SJCRH30 (cell line): ENCODE measurements at regions not wholly inside any gene's neighbourhood (a gene's known extent, or its start where the extent isn't known, plus 50 kb on each side); places are given as distances from the start of the nearest gene placed in this dataset.

Source experiments
- DNase-seq, 2 experiments: peaks; one replicate each; pipeline ENCODE4 v3.0.0-alpha.2; 2015 to 2020
- H3K27ac ChIP-seq: fragments of 250-450 bp; sonication (Bioruptor Pico); 2 replicates; pipeline ENCODE4 v1.5.1; 2020; ENCODE audit warnings: mild to moderate bottlenecking, moderate library complexity
- H3K27me3 ChIP-seq: fragments of 250-450 bp; sonication (Bioruptor Pico); 2 replicates; pipeline ENCODE4 v1.5.1; 2020; ENCODE audit warnings: mild to moderate bottlenecking, moderate library complexity
- H3K36me3 ChIP-seq: fragments of 250-450 bp; sonication (Bioruptor Pico); 2 replicates; pipeline ENCODE4 v1.5.1; 2020; ENCODE audit warnings: mild to moderate bottlenecking, moderate library complexity
- H3K4me1 ChIP-seq: fragments of 250-450 bp; sonication (Bioruptor Pico); 2 replicates; pipeline ENCODE4 v1.5.1; 2020; ENCODE audit warnings: mild to moderate bottlenecking, moderate library complexity
- H3K4me3 ChIP-seq: fragments of 250-450 bp; sonication (Bioruptor Pico); 2 replicates; pipeline ENCODE4 v1.5.1; 2020; ENCODE audit warnings: mild to moderate bottlenecking, moderate library complexity
- H3K9me3 ChIP-seq: fragments of 250-450 bp; sonication (Bioruptor Pico); replicated peaks from 2 replicates; pipeline ENCODE4 v1.5.1; 2020; ENCODE audit warnings: mild to moderate bottlenecking, moderate library complexity

DNA sequence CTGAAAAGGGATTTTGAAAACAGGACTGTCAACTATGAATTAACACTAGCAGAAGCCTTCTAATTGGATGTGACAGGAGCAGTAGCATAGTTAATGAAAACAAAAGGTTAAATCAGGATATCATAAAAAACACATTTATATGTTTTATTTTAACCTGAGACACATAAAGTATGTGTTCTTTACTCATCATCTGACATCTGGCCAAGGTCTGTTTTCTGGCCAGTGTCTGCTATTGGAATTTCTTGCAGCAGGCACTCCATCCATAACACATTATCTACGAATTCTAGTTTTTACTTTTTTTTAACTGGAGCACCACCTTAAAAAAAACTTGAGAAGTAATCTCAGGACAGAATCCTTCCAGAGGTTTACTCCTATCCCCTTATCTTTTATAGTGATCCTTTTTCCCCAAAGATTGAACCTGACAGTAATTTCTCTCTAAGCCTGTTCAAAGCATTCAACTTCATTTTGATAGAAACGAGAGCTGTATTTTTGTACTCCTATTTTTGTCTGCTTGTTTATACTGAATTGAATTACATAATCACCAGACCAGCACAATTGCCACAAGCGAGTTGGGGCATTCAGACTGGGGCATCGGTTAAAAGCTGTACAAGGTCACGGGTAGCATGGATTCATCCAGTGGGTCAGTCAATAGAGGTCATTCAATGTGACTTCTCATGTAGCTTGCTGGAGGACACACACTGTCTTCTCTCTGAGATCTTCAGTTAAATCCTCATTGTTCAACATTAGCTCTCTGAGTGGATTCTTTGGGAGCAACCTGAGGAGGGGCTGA is 205.6 kb upstream of the CLINT1 start:
- H3K9me3 ChIP-seq, result no peaks in the 10 kb centered on the region
- DNase-seq, result no peak
- H3K27me3 ChIP-seq, result no peaks in the 10 kb centered on the region; the same call in 1 of the 2 replicates
- no peaks in the 10 kb centered on the region for H3K36me3 ChIP-seq
- H3K27ac ChIP-seq, result no peak overlapping the region
- H3K4me1 ChIP-seq, result no peaks in the 10 kb centered on the region
- no peak overlapping the region for H3K4me3 ChIP-seq

GRCh38 chr5:158063052-158063451 is 204.1 kb upstream of the CLINT1 start:
- Histone ChIP-seq H3K27ac (no peak overlapping the region), H3K27me3 (no peaks in the 10 kb centered on the region; the same call in 1 of the 2 replicates), H3K4me3 (no peak overlapping the region), H3K4me1 (no peaks in the 10 kb centered on the region), H3K9me3 (no peaks in the 10 kb centered on the region), H3K36me3 (no peaks in the 10 kb centered on the region)
- no peak for DNase-seq

GRCh38 chr5:158061451-158061850 is 202.5 kb upstream of the CLINT1 start:
- H3K36me3 ChIP-seq, result no peaks in the 10 kb centered on the region
- no peak overlapping the region for H3K4me3 ChIP-seq
- no peak overlapping the region for H3K27ac ChIP-seq
- no peaks in the 10 kb centered on the region for H3K4me1 ChIP-seq
- no peaks in the 10 kb centered on the region for H3K9me3 ChIP-seq
- no peak for DNase-seq
- H3K27me3 ChIP-seq, result no peaks in the 10 kb centered on the region; the same call in 1 of the 2 replicates

DNA sequence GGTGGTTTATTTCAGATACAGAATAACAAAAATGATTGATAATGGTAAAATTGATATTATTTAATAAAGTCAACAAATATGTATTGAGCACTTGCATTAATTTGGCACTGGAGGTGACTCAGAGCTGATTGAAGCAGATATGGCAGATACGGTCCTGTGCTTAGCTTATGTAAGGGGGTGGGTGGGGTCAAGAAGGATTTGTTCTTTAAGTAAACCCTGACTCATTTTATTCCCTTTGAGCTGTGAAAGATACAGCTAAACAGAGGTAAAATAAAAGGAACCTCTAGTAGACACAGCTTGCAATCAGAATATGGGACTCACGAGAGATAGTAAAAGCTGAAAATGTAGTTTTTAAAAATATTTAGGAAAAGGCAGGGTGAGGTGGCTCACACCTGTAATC is 201.3 kb upstream of the CLINT1 start:
- Histone ChIP-seq H3K9me3 (no peaks in the 10 kb centered on the region), H3K4me1 (no peaks in the 10 kb centered on the region), H3K4me3 (no peak overlapping the region), H3K27ac (no peak overlapping the region), H3K36me3 (no peaks in the 10 kb centered on the region), H3K27me3 (no peaks in the 10 kb centered on the region; the same call in 1 of the 2 replicates)
- no peak for DNase-seq

- no peaks in the 10 kb centered on the region for H3K4me1 ChIP-seq
- DNase-seq, result no peak
- H3K36me3 ChIP-seq, result no peaks in the 10 kb centered on the region
- H3K27me3 ChIP-seq, result no peaks in the 10 kb centered on the region; the same call in 1 of the 2 replicates
- H3K9me3 ChIP-seq, result no peaks in the 10 kb centered on the region
- no peak overlapping the region for H3K27ac ChIP-seq
- H3K4me3 ChIP-seq, result no peak overlapping the region
These were observed 199.5 kb upstream of the CLINT1 start for GRCh38 chr5:158058208-158059120.

GRCh38 chr5:158056130-158056825 is 197.3 kb upstream of the CLINT1 start:
- no peak for DNase-seq
- Histone ChIP-seq H3K27me3 (no peaks in the 10 kb centered on the region; the same call in 1 of the 2 replicates), H3K27ac (no peak overlapping the region)

GRCh38 chr5:158055111-158055501 is 196.2 kb upstream of the CLINT1 start:
- H3K9me3 ChIP-seq, result no peaks in the 10 kb centered on the region
- H3K4me1 ChIP-seq, result no peaks in the 10 kb centered on the region
- H3K36me3 ChIP-seq, result no peaks in the 10 kb centered on the region
- H3K27me3 ChIP-seq, result no peaks in the 10 kb centered on the region; the same call in 1 of the 2 replicates
- DNase-seq, result no peak
- no peak overlapping the region for H3K4me3 ChIP-seq
- H3K27ac ChIP-seq, result no peak overlapping the region

More at GRCh38 chr5:158056130-158056825, 197.3 kb upstream of the CLINT1 start:
- Histone ChIP-seq H3K36me3 (no peaks in the 10 kb centered on the region), H3K4me1 (no peaks in the 10 kb centered on the region), H3K4me3 (no peak overlapping the region), H3K9me3 (no peaks in the 10 kb centered on the region)

GRCh38 chr5:158054223-158055110 is 195.5 kb upstream of the CLINT1 start:
- no peak for DNase-seq
- H3K4me1 ChIP-seq, result no peaks in the 10 kb centered on the region
- H3K36me3 ChIP-seq, result no peaks in the 10 kb centered on the region
- H3K27ac ChIP-seq, result no peak overlapping the region
- no peak overlapping the region for H3K4me3 ChIP-seq
- H3K9me3 ChIP-seq, result no peaks in the 10 kb centered on the region
- H3K27me3 ChIP-seq, result no peaks in the 10 kb centered on the region

DNA sequence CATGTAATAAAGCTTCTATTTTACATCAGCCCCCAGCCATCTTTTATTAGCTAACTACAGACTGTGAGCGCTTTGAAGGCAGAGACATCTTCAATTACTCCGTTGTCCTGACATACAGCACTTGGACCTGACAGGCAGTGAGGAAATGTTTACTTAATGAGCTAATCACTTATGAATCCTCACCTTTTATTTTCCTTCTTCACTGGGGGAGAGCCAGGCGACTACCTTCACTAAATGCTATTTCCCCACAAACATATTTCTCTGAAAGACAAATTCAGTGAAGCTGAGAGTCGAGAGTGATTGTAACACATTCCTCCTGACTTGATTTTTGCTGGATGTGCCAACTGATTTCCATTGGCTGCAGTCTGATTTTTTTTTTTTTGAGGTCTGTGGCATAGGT is 192.1 kb upstream of the CLINT1 start:
- no peak for DNase-seq
- no peak overlapping the region for H3K27ac ChIP-seq
- H3K4me3 ChIP-seq, result no peak overlapping the region
- no peaks in the 10 kb centered on the region for H3K36me3 ChIP-seq
- H3K9me3 ChIP-seq, result no peaks in the 10 kb centered on the region
- H3K4me1 ChIP-seq, result no peaks in the 10 kb centered on the region
- no peaks in the 10 kb centered on the region for H3K27me3 ChIP-seq

GRCh38 chr5:158050421-158050820 is 191.5 kb upstream of the CLINT1 start:
- Histone ChIP-seq H3K27me3 (no peaks in the 10 kb centered on the region), H3K4me1 (no peaks in the 10 kb centered on the region), H3K9me3 (no peaks in the 10 kb centered on the region), H3K36me3 (no peaks in the 10 kb centered on the region), H3K27ac (no peak overlapping the region), H3K4me3 (no peak overlapping the region)
- DNase-seq, result no peak

DNA sequence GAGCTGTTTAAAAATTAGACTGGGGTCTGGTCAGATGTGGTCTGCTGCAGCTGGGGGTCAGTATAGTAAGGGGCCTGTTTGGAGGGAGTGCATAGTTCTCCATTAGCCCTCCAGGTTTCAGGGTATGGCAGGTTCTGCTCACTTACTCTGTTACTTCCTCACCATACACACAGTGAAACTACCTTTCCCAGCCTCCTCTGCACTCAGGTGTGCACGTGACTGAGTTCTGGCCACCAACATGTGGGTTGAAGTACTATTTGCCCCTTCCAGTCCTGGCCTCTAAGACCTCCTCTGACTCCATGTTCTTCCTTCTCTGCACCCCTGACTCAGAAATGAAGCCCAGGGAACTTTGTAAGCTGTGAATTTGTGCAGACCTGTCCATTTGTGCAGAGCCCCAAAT is 190.5 kb upstream of the CLINT1 start:
- Histone ChIP-seq H3K27me3 (no peaks in the 10 kb centered on the region), H3K4me3 (no peak overlapping the region)

GRCh38 chr5:158045696-158046095 is 186.8 kb upstream of the CLINT1 start:
- H3K27ac ChIP-seq, result no peak overlapping the region
- no peak overlapping the region for H3K4me3 ChIP-seq
- DNase-seq, result no peak
- H3K27me3 ChIP-seq, result no peaks in the 10 kb centered on the region
- no peaks in the 10 kb centered on the region for H3K36me3 ChIP-seq
- no peaks in the 10 kb centered on the region for H3K4me1 ChIP-seq
- no peaks in the 10 kb centered on the region for H3K9me3 ChIP-seq

More for the DNA sequence above, 190.5 kb upstream of the CLINT1 start:
- Histone ChIP-seq H3K9me3 (no peaks in the 10 kb centered on the region), H3K4me1 (no peaks in the 10 kb centered on the region), H3K36me3 (no peaks in the 10 kb centered on the region), H3K27ac (no peak overlapping the region)
- no peak for DNase-seq

DNA sequence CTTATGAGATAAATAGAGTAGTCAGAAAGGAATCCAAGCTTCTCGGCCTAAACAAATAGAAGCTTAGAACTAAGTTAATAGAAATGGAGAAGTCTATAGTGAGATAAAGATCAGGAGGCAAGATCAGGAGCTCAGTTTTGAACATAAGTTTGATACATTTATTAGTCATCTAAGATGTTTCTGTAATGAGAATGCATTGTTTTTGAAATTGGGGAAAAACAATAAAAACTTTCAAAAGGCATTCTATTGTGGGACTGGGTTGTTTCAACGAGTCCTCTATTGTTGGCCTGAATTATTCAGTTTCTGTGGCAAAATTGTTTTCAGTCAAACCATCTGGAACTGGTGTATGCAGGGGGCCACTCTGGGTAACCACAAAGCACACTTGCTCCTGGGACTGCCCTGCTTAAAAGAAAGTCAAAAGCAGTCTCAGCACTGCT is 181.0 kb upstream of the CLINT1 start:
- no peaks in the 10 kb centered on the region for H3K36me3 ChIP-seq
- H3K27ac ChIP-seq, result no peak overlapping the region
- H3K9me3 ChIP-seq, result no peaks in the 10 kb centered on the region; the same call in 1 of the 2 replicates
- DNase-seq, result no peak
- no peaks in the 10 kb centered on the region for H3K27me3 ChIP-seq
- H3K4me1 ChIP-seq, result no peaks in the 10 kb centered on the region
- H3K4me3 ChIP-seq, result no peak overlapping the region

- Histone ChIP-seq H3K4me1 (no peaks in the 10 kb centered on the region), H3K27ac (no peak overlapping the region), H3K4me3 (no peak overlapping the region), H3K9me3 (no peaks in the 10 kb centered on the region; the same call in 1 of the 2 replicates), H3K27me3 (no peaks in the 10 kb centered on the region), H3K36me3 (no peaks in the 10 kb centered on the region)
- no peak for DNase-seq
These were observed 180.5 kb upstream of the CLINT1 start for GRCh38 chr5:158039441-158039840.
